GM18907 (cell line): ENCODE measurements at regions not wholly inside any gene's neighbourhood (a gene's known extent, or its start where the extent isn't known, plus 50 kb on each side); places are given as distances from the start of the nearest gene placed in this dataset.
"Not testable (repeated sequence)": the region's sequence is repeated elsewhere in the genome, so short reads cannot be mapped to it uniquely, and the experiment has no call there.

Experiments
- ATAC-seq: cut with Tn5 transposase; IDR thresholded peaks from one replicate; pipeline ENCODE4 v1.9.1; 2021; ENCODE audit warnings: mild to moderate bottlenecking, moderate library complexity; ENCODE audit not compliant: unreplicated experiment

DNA sequence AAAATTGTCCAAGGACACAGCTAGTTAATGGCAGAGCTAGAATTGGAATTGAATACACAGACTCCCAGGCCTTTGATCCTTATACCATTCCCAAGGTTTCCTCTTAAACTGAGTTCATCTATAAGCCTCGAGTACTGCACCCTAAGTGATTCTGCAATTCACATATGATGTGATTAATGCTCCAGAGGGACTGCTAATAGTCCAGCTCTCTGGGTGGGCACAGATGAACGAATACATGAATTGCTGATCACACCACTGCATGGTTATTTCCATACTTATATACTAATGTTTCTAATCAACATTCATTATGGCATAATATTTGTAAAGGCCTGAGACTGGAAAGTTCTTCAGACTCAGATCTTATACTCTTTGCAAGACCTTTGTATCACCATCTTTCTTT is 101.8 kb downstream of the NUFIP1 start:
- ATAC-seq, result no peak

DNA sequence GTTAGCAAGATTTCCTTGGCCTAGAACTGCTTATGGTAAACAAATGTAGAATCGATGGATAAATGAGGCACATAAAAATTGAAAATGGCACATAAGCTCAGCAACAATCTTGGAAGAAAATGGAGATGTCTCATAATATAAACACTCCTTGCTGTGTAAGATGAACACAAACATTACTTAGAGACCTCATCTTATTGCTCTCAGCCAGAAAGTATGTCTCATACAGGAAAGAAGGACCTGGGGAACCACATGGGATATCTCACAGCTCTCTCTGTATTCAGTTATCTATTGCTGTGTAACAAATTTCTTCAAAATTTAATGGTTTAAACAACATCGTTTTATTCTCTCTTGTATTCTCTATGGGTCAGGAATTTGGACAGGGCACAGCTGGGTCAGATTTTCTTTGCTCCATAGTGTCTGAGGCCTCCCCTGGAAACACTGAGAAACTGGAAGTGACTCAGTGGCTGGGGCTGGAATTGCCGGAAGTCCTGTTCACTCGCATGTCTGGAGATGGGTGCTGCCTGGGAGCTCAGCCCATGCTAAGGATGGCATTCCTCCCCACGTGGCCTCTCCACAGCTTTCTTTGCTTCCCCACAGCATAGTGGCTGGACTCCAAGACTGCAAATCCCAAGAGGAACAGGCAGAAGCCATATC is 105.1 kb downstream of the NUFIP1 start:
- no peak for ATAC-seq

DNA sequence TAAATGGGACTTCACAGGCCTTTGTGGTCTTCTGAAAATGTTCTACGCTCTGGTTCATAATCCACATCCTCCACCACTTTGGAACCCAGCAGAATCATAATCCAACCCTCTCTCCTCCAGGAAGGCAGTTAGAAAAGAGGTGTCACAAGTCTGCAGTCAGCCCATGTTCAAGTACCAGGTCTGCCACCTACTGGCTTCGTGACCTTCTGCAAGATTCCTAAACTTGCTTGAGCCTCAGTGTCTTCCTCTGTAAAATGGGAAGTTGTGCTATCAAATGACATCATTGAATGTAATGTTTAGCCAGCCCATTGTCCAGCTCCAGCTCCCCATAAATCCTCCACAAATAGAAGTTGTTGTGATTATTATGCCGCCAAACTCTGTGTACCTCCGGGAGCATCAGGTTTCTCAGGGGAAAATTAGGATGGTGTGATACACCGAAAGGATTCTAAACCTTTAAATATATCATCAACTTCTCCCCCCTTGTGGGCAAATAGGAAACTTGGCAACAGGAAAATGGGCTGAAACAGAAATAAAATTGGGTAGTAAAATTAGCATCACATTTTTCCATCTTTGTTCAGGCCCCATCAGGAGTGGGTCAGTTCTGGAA is 109.7 kb downstream of the NUFIP1 start:
- ATAC-seq, result no peak

DNA sequence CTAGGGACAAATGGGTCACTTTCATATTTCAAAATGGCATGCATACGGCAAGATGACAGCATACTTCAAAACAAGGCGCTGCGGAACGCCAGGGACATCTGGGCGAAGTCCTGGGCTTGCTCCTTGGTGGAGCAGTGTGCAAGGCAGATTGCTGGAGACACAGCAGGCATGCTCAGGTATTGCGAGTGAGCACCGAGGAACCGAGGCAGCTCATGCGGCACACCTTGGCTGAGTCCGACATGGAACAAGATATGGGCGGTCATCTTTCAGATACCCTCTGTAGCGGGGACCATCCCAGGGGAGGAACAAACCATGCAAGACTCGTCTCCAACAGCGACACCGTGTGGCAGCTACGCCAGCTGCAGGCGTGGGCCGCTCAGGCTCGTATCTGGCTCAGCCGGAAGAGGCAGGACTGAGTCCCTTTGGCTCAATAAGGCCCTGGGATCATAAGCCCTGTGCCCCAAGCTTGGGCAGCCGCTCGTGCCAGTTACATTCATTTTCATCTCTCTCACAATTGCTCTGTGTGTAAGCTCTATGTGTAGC is 112.4 kb downstream of the NUFIP1 start:
- no peak for ATAC-seq

DNA sequence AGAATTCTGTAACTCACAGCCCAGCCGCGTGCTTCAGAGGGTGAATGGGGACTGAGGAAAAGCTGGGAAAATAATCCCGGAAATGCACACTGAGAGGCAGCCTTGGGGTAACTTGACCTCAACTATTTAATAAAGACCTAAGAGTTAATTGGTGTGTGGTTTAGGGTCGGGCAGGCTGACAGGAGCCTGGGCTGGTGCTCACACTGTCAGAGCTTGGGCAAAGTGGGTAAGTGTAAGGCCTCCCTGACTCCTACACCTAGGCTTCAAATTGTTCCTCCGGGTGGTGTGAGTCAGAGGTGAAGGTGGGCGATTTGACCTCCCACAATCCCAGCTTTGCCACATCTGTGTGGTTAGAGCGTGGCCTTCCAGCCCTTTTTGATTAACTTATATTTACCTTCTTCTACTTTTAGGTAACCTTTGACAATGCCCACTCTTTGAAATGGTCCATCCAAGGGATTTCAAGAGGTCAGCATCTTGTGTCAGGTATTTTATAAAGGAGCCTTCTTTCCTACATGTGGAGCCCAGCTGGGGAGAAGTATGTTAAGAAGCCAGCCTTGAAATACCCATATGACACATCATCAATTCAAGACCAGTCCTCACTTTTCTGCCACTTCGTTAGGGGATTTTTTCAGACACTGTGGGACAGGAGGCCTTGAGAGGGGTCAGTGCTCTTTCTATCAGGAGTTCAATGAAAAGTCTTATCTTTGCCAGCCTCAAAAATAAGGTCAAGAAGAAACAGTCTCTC is 114.2 kb downstream of the NUFIP1 start:
- ATAC-seq, result no peak

DNA sequence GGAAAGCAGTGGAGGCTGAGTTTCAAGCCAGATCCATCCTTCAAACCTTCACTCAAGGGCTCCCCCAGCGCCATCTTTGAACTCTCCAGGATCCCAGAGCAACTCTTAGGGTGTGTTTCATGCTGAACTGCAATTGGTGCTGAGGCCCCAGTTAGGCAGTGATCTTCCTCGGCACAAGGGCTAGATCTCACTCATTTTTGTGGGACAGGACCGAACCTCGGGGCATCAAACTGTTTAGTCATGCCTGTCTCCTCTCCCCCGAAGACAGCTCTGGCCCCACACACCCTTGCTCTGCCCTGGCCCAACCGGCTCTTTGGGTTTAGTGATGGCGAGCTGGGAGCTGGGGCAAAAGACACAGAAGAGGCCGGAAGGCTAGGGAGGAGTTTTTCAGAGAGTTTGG is 115.1 kb downstream of the NUFIP1 start:
- ATAC-seq, result no peak

DNA sequence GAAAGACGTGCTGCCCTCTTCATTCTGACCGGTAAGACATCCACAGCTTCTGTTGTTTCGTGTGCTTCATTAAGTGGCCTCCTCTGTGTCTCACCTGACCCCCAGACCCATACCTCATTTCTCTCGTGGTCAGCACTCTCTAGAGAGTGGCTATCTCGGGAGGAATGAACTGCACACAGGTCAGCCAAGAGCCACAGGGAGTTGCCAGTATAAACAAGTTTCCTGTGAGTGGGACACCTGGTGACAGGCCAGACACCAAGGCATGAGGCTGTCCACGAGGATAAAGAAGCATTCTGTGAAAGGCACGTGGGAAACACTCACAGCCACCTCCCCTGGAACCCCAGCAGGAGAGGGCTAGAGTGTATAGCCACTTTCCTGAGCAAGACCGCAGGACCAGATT is 115.8 kb downstream of the NUFIP1 start:
- ATAC-seq, result no peak

DNA sequence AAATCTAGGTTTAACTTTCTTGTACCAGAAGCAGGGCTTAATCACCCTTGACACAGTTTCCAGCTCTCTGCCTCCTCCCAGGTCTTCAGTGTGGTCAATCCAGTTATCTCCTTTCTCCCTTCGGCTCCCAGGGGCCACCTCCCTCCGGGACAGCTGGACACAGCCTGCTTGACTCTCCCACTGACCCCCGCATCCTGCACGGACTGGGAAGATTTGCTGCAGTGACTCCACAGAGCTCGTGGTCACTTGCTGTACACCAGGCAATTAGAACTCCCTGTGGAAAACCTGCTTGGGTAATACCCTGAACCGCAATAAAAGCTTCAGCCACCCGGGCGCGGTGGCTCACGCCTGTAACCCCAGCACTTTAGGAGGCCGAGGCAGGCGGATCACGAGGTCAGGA is 116.5 kb downstream of the NUFIP1 start:
- no peak for ATAC-seq

DNA sequence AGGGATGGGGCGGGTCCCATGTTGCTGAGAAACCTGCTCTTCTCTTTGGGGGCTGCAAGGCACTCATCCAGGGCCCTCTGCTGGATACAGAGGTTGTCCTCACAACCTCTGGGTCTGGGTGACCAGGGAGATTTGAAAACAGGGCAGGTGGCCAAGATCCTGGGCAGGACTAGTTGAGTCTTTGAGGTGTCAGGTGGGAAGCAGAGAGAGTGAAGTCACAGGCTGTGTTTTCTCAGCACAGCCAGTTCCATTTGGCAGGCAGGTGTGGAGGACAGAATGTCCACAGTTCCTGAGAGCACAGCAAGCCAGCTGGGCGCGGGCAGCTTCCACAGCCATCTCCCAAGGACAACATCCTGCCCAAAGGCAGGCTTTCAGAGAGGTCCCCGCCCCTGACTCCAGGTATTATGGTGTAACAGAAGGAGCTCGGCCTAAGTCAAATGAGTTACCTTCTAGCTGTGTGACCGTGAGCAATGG is 118.8 kb downstream of the NUFIP1 start:
- no peak for ATAC-seq

DNA sequence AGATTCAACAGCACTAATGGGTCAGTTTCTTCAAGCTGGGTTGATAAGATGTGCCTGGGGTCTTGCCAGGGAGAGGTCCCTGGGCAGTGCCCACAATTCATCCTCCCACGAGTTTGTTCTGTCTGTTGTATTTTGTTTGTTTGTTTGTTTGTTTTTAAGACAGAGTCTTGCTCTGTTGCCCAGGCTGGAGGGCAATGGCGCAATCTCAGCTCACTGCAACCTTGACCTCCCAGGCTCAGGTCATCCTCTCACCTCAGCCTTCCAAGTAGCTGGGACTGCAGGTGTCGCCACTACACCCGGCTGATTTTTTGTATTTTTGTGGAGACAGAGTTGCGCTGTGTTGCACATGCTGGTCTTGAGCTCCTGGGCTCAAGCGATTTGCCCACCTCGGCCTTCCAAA is 120.1 kb downstream of the NUFIP1 start:
- ATAC-seq, result no peak

DNA sequence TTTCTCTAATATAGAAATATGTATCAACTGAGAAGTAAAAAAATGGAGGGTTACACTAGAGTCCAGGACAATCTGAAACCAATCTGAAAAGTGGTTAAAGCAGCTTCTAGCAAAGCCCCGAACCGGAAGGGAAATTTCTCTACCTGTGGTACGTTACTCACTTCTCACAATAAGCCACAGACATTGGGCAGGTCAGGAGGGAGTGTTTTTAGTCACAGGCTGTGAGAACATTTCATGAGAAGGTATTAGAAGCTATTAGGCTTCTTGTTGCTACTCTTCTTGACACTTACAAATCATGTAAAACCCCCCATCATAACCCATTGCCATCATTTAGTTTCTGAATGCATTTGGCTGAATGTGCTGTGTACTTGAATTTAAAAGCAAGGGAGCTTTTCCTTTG is 120.9 kb downstream of the NUFIP1 start:
- ATAC-seq, result peak; percentile 92

DNA sequence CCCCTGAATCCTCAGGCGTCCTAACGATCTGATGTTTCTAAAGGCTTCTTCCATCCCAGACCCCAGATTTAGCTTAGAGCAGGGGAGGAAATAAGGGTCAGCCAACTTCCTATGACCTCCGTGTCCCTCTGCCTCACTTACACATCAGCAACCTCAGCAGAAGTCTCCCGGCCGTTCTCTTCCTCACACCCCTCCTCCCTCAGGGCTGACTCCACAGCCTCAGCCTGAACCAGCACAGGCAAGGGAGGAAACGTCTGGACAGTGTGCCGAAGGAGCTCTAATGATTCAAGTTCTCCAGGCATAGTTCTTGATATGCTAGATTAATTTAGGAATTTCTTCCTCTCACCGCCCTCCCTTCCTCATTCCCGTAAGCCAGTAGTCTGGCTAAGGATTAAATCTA is 121.4 kb downstream of the NUFIP1 start:
- no peak for ATAC-seq

DNA sequence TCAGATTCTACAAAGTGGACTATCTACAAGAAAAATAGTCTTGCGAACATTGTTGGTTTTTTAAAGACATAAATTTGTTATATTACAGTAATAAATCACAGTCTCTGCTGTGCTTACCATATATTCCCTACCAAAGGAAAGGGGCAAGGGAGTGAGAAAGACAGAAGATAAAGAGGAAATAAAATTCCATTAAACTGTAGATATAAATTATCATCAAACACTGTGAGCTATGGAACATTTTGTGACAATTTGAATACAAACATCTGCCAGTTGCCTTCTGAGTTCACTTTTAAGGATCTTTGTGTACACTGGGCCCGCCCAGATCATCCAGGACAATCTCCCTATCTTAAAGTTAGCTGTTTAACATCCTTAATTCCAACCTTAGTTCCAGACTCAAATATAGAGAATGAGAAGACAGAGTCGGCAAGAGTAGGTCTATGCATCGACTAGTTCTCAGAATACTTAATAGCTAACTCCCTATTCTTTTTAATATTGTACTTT is 122.8 kb downstream of the NUFIP1 start:
- ATAC-seq, result no peak

DNA sequence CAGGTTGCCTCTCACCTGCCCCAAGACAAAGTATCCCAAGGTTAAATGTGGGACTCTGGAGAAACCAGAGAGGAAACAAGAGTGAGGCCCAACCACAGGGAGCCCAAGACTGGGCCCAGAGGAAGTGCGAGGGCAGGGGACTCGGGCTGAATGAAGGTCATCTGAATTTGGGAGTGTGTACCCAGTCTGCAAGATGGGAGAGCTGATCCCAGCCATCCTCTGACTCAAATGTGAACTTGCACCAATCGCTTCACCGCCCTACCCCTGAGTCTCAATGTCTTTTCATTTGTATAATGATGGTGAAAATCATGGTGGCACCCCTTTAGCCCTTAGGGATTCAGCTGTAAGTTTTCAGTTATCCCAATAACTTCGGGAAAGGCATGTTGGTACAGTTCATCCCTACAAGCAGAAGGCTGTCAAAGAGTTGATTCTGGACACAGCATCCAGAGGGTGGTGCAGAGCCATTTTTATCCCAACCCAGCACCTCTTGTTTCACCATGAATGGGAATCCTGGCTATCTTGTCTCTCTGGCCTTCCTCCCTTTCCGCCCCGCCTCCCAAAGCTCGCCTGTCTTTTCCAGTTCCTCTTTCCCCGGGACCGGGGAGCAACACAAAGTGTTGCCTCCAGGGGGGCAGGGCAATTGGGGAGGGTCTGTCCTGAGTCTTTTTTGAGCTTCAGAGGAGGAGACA is 123.4 kb downstream of the NUFIP1 start:
- no peak for ATAC-seq

DNA sequence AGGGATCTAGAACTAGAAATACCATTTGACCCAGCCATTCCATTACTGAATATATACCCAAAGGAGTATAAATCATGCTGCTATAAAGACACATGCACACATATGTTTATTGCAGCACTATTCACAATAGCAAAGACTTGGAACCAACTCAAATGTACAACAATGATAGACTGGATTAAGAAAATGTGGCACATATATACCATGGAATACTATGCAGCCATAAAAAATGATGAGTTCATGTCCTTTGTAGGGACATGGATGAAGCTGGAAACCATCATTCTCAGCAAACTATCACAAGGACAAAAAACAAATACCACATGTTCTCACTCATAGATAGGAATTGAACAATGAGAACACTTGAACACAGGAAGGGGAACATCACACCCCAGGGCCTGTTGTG is 125.6 kb downstream of the NUFIP1 start:
- not testable (repeated sequence) for ATAC-seq

DNA sequence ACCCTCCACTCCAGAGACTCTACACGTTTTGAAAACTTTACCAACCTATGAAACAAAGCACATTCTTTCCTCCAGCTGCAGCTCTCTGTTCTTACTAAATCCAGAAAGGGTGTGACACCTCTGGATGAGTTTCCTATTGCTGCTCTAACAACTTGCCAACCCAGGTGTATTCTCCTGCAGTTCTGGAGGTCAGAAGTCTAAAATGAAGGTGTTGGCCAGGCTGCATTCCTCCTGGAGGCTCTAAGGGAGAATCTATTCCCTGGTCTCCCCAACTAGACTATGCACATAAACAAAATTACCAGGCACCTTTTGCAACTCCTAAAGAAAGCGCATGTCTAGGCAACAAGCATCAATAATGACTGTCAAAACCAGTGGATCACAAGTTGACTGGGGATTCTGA is 128.8 kb downstream of the NUFIP1 start:
- ATAC-seq, result no peak

DNA sequence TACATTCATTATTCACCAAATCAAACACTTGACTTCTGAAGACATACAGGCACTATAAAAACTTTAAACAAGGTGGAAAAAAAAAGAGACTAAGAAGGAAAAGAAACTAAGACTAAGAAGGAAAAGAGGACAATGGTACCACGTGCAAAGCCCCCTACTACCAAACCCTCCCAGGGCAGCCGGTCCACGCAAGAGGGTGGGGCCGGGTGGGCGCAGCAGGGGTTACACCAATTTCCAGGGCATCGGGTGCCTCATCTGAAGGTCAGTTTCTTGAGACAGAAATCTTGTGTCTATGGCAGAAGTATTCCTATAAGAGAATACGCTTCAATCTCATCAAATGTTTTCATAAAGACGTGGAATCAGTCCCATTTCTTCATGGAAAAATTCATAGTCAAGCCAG is 131.5 kb downstream of the NUFIP1 start:
- ATAC-seq, result no peak

DNA sequence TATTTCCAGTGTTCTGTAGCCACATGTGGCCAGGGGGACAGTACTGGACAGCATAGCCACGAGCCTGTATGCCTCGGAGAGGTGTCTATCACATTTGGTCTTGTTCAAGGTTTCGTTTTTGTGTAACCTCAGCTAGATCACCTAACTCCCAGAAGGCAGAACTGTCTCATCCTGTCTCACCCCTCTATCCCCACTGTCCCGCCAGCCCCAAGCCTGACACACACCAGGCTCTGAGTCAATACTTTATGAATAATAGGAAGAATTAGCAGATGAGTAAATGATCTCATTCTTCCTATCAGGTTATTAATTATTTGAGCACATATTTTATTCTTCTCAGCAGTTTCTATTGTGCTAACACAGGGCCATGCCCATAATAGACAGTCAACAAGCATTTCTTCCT is 132.2 kb downstream of the NUFIP1 start:
- no peak for ATAC-seq

DNA sequence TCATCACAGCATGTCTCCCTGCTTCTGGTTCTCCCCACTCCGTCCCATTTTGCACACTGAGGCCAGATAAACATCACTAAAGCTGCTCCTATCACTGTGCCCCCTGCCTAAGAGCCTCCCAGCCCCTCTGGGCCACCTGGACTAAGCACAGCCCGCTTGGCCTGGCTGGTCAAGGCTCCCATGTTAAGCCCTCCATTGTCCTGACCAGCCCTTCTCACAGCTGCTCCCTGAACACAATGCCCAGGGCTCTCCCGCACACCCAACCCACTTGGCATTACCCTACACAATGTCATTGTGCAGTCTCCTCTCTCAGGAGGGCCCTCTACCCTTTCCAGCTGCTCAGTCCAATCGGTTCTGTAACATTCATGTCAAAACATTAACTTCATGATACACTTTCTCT is 133.4 kb downstream of the NUFIP1 start:
- ATAC-seq, result no peak

DNA sequence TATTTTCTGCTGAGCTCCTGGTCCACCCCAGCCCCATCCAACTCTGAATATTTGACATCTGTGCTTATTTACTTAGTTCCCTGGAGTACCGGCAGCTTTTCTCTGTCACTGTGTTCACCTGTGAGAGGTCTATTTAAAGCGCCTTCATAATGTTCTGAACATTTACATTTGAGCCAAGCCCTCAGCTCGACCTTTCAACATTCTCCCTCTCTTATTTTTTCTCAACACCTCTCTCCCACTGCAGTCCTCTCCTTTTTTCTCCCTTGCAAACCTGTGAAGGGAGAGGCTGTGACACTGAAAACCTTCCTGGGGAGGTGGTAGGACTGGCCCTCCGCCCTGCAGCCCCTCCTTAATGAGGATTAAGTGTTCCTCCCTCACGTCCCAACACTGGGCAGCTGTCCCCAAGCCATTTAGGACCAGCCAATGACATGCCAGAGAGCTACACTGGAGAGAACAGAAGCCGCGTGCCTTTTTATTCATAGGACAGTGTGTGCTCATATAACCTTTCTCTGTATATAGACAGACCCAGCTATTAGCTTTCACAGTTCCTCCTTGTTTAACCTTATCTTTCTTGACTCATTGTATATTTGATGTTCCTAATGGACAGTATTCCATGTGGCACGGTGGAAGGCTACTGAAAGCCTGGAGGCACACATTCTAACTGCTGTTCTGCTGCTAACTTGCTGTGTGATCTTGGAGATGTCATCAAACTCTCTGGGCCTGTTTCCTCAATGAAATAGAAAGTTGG is 134.8 kb downstream of the NUFIP1 start:
- no peak for ATAC-seq
